ENCODE measurements at regions not wholly inside any gene's neighbourhood (a gene's known extent, or its start where the extent isn't known, plus 50 kb on each side); places are given as distances from the start of the nearest gene placed in this dataset.

GRCh38 chr15:46703871-46704637 is 1013.3 kb upstream of the SEMA6D start:
- no peak overlapping the region for H3K4me3 ChIP-seq (ENCODE audit: low read depth, low read length)
- H3K27me3 ChIP-seq (ENCODE audit: control insufficient read depth, insufficient read depth, low read length), result no peaks in the 10 kb centered on the region
- no peaks in the 10 kb centered on the region for H3K4me1 ChIP-seq (ENCODE audit: control insufficient read depth, insufficient read depth, low read length)
- no peaks in the 10 kb centered on the region; the same call in 1 of the 2 replicates for H3K9me3 ChIP-seq (ENCODE audit: control insufficient read depth, insufficient read depth, low read depth, low read length)
- H3K9ac ChIP-seq (ENCODE audit: low read length), result no peak overlapping the region
- H3K36me3 ChIP-seq (ENCODE audit: control insufficient read depth, insufficient read depth, low read length), result no peaks in the 10 kb centered on the region
- H3K27ac ChIP-seq (ENCODE audit: low read depth, low read length), result no peak overlapping the region

GRCh38 chr15:46707452-46707851 is 1009.9 kb upstream of the SEMA6D start:
- Histone ChIP-seq H3K27ac (ENCODE audit: low read depth, low read length) (no peak overlapping the region), H3K9ac (ENCODE audit: low read length) (no peak overlapping the region), H3K36me3 (ENCODE audit: control insufficient read depth, insufficient read depth, low read length) (no peaks in the 10 kb centered on the region), H3K4me1 (ENCODE audit: control insufficient read depth, insufficient read depth, low read length) (no peaks in the 10 kb centered on the region), H3K27me3 (ENCODE audit: control insufficient read depth, insufficient read depth, low read length) (no peaks in the 10 kb centered on the region), H3K4me3 (ENCODE audit: low read depth, low read length) (no peak overlapping the region), H3K9me3 (ENCODE audit: control insufficient read depth, insufficient read depth, low read depth, low read length) (no peaks in the 10 kb centered on the region; the same call in 1 of the 2 replicates)

- no peaks in the 10 kb centered on the region for H3K27me3 ChIP-seq (ENCODE audit: control insufficient read depth, insufficient read depth, low read length)
- no peak overlapping the region for H3K27ac ChIP-seq (ENCODE audit: low read depth, low read length)
- no peaks in the 10 kb centered on the region for H3K36me3 ChIP-seq (ENCODE audit: control insufficient read depth, insufficient read depth, low read length)
- H3K4me3 ChIP-seq (ENCODE audit: low read depth, low read length), result no peak overlapping the region
- no peak overlapping the region for H3K9ac ChIP-seq (ENCODE audit: low read length)
- H3K4me1 ChIP-seq (ENCODE audit: control insufficient read depth, insufficient read depth, low read length), result no peaks in the 10 kb centered on the region
- no peaks in the 10 kb centered on the region; the same call in 1 of the 2 replicates for H3K9me3 ChIP-seq (ENCODE audit: control insufficient read depth, insufficient read depth, low read depth, low read length)
These were observed 1009.1 kb upstream of the SEMA6D start for GRCh38 chr15:46708226-46708625.

- no peak overlapping the region for H3K27ac ChIP-seq (ENCODE audit: low read depth, low read length)
- no peak overlapping the region for H3K4me3 ChIP-seq (ENCODE audit: low read depth, low read length)
- H3K9ac ChIP-seq (ENCODE audit: low read length), result no peak overlapping the region
- no peaks in the 10 kb centered on the region; the same call in 1 of the 2 replicates for H3K9me3 ChIP-seq (ENCODE audit: control insufficient read depth, insufficient read depth, low read depth, low read length)
- H3K4me1 ChIP-seq (ENCODE audit: control insufficient read depth, insufficient read depth, low read length), result no peaks in the 10 kb centered on the region
- no peaks in the 10 kb centered on the region for H3K27me3 ChIP-seq (ENCODE audit: control insufficient read depth, insufficient read depth, low read length)
- H3K36me3 ChIP-seq (ENCODE audit: control insufficient read depth, insufficient read depth, low read length), result no peaks in the 10 kb centered on the region
These were observed 1007.7 kb upstream of the SEMA6D start for GRCh38 chr15:46709460-46710083.

GRCh38 chr15:46710401-46710960 is 1006.8 kb upstream of the SEMA6D start:
- Histone ChIP-seq H3K36me3 (ENCODE audit: control insufficient read depth, insufficient read depth, low read length) (no peaks in the 10 kb centered on the region), H3K4me3 (ENCODE audit: low read depth, low read length) (no peak overlapping the region), H3K4me1 (ENCODE audit: control insufficient read depth, insufficient read depth, low read length) (no peaks in the 10 kb centered on the region), H3K27ac (ENCODE audit: low read depth, low read length) (no peak overlapping the region), H3K9me3 (ENCODE audit: control insufficient read depth, insufficient read depth, low read depth, low read length) (no peaks in the 10 kb centered on the region; the same call in 1 of the 2 replicates), H3K9ac (ENCODE audit: low read length) (no peak overlapping the region), H3K27me3 (ENCODE audit: control insufficient read depth, insufficient read depth, low read length) (no peaks in the 10 kb centered on the region)

GRCh38 chr15:46713045-46713444 is 1004.3 kb upstream of the SEMA6D start:
- H3K9me3 ChIP-seq (ENCODE audit: control insufficient read depth, insufficient read depth, low read depth, low read length), result no peaks in the 10 kb centered on the region
- H3K4me3 ChIP-seq (ENCODE audit: low read depth, low read length), result no peak overlapping the region
- no peaks in the 10 kb centered on the region for H3K27me3 ChIP-seq (ENCODE audit: control insufficient read depth, insufficient read depth, low read length)
- H3K4me1 ChIP-seq (ENCODE audit: control insufficient read depth, insufficient read depth, low read length), result no peaks in the 10 kb centered on the region
- H3K27ac ChIP-seq (ENCODE audit: low read depth, low read length), result no peak overlapping the region
- H3K36me3 ChIP-seq (ENCODE audit: control insufficient read depth, insufficient read depth, low read length), result no peaks in the 10 kb centered on the region
- no peak overlapping the region for H3K9ac ChIP-seq (ENCODE audit: low read length)

- H3K27me3 ChIP-seq (ENCODE audit: control insufficient read depth, insufficient read depth, low read length), result no peaks in the 10 kb centered on the region
- H3K36me3 ChIP-seq (ENCODE audit: control insufficient read depth, insufficient read depth, low read length), result no peaks in the 10 kb centered on the region
- no peak overlapping the region for H3K9ac ChIP-seq (ENCODE audit: low read length)
- H3K27ac ChIP-seq (ENCODE audit: low read depth, low read length), result no peak overlapping the region
- no peak overlapping the region for H3K4me3 ChIP-seq (ENCODE audit: low read depth, low read length)
- no peaks in the 10 kb centered on the region for H3K4me1 ChIP-seq (ENCODE audit: control insufficient read depth, insufficient read depth, low read length)
- H3K9me3 ChIP-seq (ENCODE audit: control insufficient read depth, insufficient read depth, low read depth, low read length), result no peaks in the 10 kb centered on the region
These were observed 1002.4 kb upstream of the SEMA6D start for GRCh38 chr15:46714950-46715349.

GRCh38 chr15:46723308-46723707 is 994.0 kb upstream of the SEMA6D start:
- no peak overlapping the region for H3K27ac ChIP-seq (ENCODE audit: low read depth, low read length)
- no peaks in the 10 kb centered on the region for H3K27me3 ChIP-seq (ENCODE audit: control insufficient read depth, insufficient read depth, low read length)
- H3K9ac ChIP-seq (ENCODE audit: low read length), result no peak overlapping the region
- H3K9me3 ChIP-seq (ENCODE audit: control insufficient read depth, insufficient read depth, low read depth, low read length), result no peaks in the 10 kb centered on the region
- H3K36me3 ChIP-seq (ENCODE audit: control insufficient read depth, insufficient read depth, low read length), result no peaks in the 10 kb centered on the region
- H3K4me3 ChIP-seq (ENCODE audit: low read depth, low read length), result no peak overlapping the region
- no peaks in the 10 kb centered on the region for H3K4me1 ChIP-seq (ENCODE audit: control insufficient read depth, insufficient read depth, low read length)

- Histone ChIP-seq H3K9me3 (ENCODE audit: control insufficient read depth, insufficient read depth, low read depth, low read length) (peaks cover 10% of the 10 kb centered on the region; the same call in 1 of the 2 replicates), H3K4me1 (ENCODE audit: control insufficient read depth, insufficient read depth, low read length) (peaks cover 7% of the 10 kb centered on the region; the same call in 1 of the 2 replicates), H3K36me3 (ENCODE audit: control insufficient read depth, insufficient read depth, low read length) (no peaks in the 10 kb centered on the region), H3K9ac (ENCODE audit: low read length) (no peak overlapping the region), H3K27me3 (ENCODE audit: control insufficient read depth, insufficient read depth, low read length) (no peaks in the 10 kb centered on the region), H3K4me3 (ENCODE audit: low read depth, low read length) (no peak overlapping the region), H3K27ac (ENCODE audit: low read depth, low read length) (no peak overlapping the region)
These were observed 985.2 kb upstream of the SEMA6D start for GRCh38 chr15:46732060-46732459.

- H3K4me1 ChIP-seq (ENCODE audit: control insufficient read depth, insufficient read depth, low read length), result peaks cover 7% of the 10 kb centered on the region; the same call in 1 of the 2 replicates
These were observed 982.2 kb upstream of the SEMA6D start for GRCh38 chr15:46735115-46735514.

GRCh38 chr15:46751303-46751702 is 966.0 kb upstream of the SEMA6D start:
- no peak overlapping the region for H3K4me3 ChIP-seq (ENCODE audit: low read depth, low read length)
- no peak overlapping the region for H3K27ac ChIP-seq (ENCODE audit: low read depth, low read length)
- H3K4me1 ChIP-seq (ENCODE audit: control insufficient read depth, insufficient read depth, low read length), result no peaks in the 10 kb centered on the region
- no peaks in the 10 kb centered on the region for H3K36me3 ChIP-seq (ENCODE audit: control insufficient read depth, insufficient read depth, low read length)
- H3K27me3 ChIP-seq (ENCODE audit: control insufficient read depth, insufficient read depth, low read length), result no peaks in the 10 kb centered on the region
- H3K9me3 ChIP-seq (ENCODE audit: control insufficient read depth, insufficient read depth, low read depth, low read length), result 0 out of 2 replicates have a peak, but pooled peaks cover 11% of the 10 kb centered on the region
- H3K9ac ChIP-seq (ENCODE audit: low read length), result no peak overlapping the region

More at GRCh38 chr15:46735115-46735514, 982.2 kb upstream of the SEMA6D start:
- no peak overlapping the region for H3K4me3 ChIP-seq (ENCODE audit: low read depth, low read length)
- H3K36me3 ChIP-seq (ENCODE audit: control insufficient read depth, insufficient read depth, low read length), result no peaks in the 10 kb centered on the region
- H3K27ac ChIP-seq (ENCODE audit: low read depth, low read length), result no peak overlapping the region
- no peak overlapping the region for H3K9ac ChIP-seq (ENCODE audit: low read length)
- no peaks in the 10 kb centered on the region for H3K27me3 ChIP-seq (ENCODE audit: control insufficient read depth, insufficient read depth, low read length)
- no peaks in the 10 kb centered on the region for H3K9me3 ChIP-seq (ENCODE audit: control insufficient read depth, insufficient read depth, low read depth, low read length)

All from HUES6 (cell line).